Progenitor cell of endocrine pancreas (in vitro differentiated cells): ENCODE measurements at regions not wholly inside any gene's neighbourhood (a gene's known extent, or its start where the extent isn't known, plus 50 kb on each side); places are given as distances from the start of the nearest gene placed in this dataset.

ENCODE experiments used
- DNase-seq: peaks from one replicate; pipeline ENCODE4 v3.0.0; 2021; ENCODE audit warnings: low spot score; ENCODE audit not compliant: unreplicated experiment
- H3K27ac Mint-ChIP-seq: 2 replicates; pipeline ENCODE4 v1.8.0; 2021; ENCODE audit warnings: mild to moderate bottlenecking, moderate library complexity, mixed read lengths
- H3K27me3 Mint-ChIP-seq: 2 replicates; pipeline ENCODE4 v1.8.0; 2021; ENCODE audit warnings: mixed read lengths
- H3K36me3 Mint-ChIP-seq: 2 replicates; pipeline ENCODE4 v1.8.0; 2022; ENCODE audit warnings: mixed read lengths; ENCODE audit not compliant: insufficient read depth
- H3K4me1 Mint-ChIP-seq: 2 replicates; pipeline ENCODE4 v1.8.0; 2021; ENCODE audit warnings: low read depth, mixed read lengths
- H3K4me3 Mint-ChIP-seq: 2 replicates; pipeline ENCODE4 v1.8.0; 2021; ENCODE audit warnings: low read depth, mild to moderate bottlenecking, moderate library complexity, mixed read lengths
- H3K9me3 Mint-ChIP-seq: 2 replicates; pipeline ENCODE4 v1.8.0; 2021; ENCODE audit warnings: low read depth, mixed read lengths
- CTCF ChIP-seq: fragments of 200-600 bp; sonication (generic); IDR thresholded peaks from one replicate; pipeline ENCODE4 v1.5.0; 2021; ENCODE audit warnings: antibody characterized with exemption, mild to moderate bottlenecking; ENCODE audit not compliant: unreplicated experiment

- Mint-ChIP-seq H3K27me3 (peaks cover 5% of the 10 kb centered on the region), H3K4me3 (no peak overlapping the region), H3K36me3 (peaks cover 6% of the 10 kb centered on the region), H3K9me3 (peaks cover 21% of the 10 kb centered on the region), H3K27ac (no peak overlapping the region), H3K4me1 (peaks cover 15% of the 10 kb centered on the region)
- no peak for DNase-seq
- no peak for TF ChIP-seq CTCF
These were observed 111.4 kb downstream of the SOX11 start for GRCh38 chr2:5803547-5803946.

GRCh38 chr2:5818961-5819600 lies 126.9 kb downstream of the SOX11 start:
- Mint-ChIP-seq H3K4me1 (no peaks in the 10 kb centered on the region), H3K27me3 (no peaks in the 10 kb centered on the region), H3K9me3 (peaks cover 3% of the 10 kb centered on the region), H3K27ac (no peak overlapping the region), H3K4me3 (no peak overlapping the region), H3K36me3 (no peaks in the 10 kb centered on the region)
- no peak for DNase-seq
- TF ChIP-seq CTCF, result no peak

GRCh38 chr2:5824126-5824525 lies 131.9 kb downstream of the SOX11 start:
- no peak overlapping the region for H3K4me3 Mint-ChIP-seq
- no peak for DNase-seq
- H3K27ac Mint-ChIP-seq, result no peak overlapping the region
- H3K4me1 Mint-ChIP-seq, result no peaks in the 10 kb centered on the region
- TF ChIP-seq CTCF, result no peak
- no peaks in the 10 kb centered on the region for H3K27me3 Mint-ChIP-seq
- H3K36me3 Mint-ChIP-seq, result no peaks in the 10 kb centered on the region
- H3K9me3 Mint-ChIP-seq, result peaks cover 10% of the 10 kb centered on the region

- no peak for DNase-seq
- no peak for TF ChIP-seq CTCF
- Mint-ChIP-seq H3K36me3 (no peaks in the 10 kb centered on the region), H3K4me1 (no peaks in the 10 kb centered on the region), H3K4me3 (no peak overlapping the region), H3K9me3 (peaks cover 10% of the 10 kb centered on the region), H3K27me3 (no peaks in the 10 kb centered on the region), H3K27ac (no peak overlapping the region)
These were observed 133.5 kb downstream of the SOX11 start for GRCh38 chr2:5825686-5826085.

GRCh38 chr2:5826979-5827655 lies 134.9 kb downstream of the SOX11 start:
- H3K4me1 Mint-ChIP-seq, result no peaks in the 10 kb centered on the region
- no peak for DNase-seq
- no peaks in the 10 kb centered on the region for H3K27me3 Mint-ChIP-seq
- TF ChIP-seq CTCF, result no peak
- H3K4me3 Mint-ChIP-seq, result no peak overlapping the region
- no peaks in the 10 kb centered on the region for H3K36me3 Mint-ChIP-seq
- H3K27ac Mint-ChIP-seq, result no peak overlapping the region
- peaks cover 10% of the 10 kb centered on the region for H3K9me3 Mint-ChIP-seq
